ENCODE measurements at regions not wholly inside any gene's neighbourhood (a gene's known extent, or its start where the extent isn't known, plus 50 kb on each side); places are given as distances from the start of the nearest gene placed in this dataset.

DNA sequence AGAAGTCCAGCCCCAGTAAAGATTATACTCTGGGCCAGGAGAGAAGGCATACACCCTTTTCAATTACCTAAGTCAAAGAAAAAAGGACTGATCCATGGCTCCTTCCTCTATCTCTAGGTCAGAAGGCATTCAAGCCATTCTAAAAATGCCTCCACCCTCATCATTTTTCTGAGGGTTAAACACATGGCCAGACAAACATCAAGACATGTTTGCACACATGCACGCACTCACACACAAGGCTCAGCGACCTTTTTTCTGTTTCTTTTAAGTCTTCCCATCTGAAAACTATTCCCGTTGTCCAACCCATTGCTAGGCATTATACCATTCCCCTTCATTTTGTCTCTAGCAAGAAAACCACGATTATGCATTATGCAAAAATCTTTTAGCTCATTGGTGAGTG is 126.6 kb downstream of the EN1 start:
- Histone ChIP-seq H3K4me3 (ENCODE audit: low read depth in 1 of 3, low read length in 3 of 3) (no peak overlapping the region), H3K9me3 (ENCODE audit: control insufficient read depth in 4 of 4, low read length in 3 of 4) (no peaks in the 10 kb centered on the region), H3K27me3 (ENCODE audit: control insufficient read depth in 4 of 4, insufficient read depth in 4 of 4, low read length in 3 of 4) (peaks cover 0 to 6% (median 0%) of the 10 kb centered on the region in 4 donors), H3K27ac (ENCODE audit: low read depth in 1 of 2, low read length in 2 of 2) (no peak overlapping the region), H3K4me1 (ENCODE audit: control insufficient read depth in 4 of 4, insufficient read depth in 4 of 4, low read length in 3 of 4) (no peaks in the 10 kb centered on the region), H3K9ac (ENCODE audit: low read depth in 1 of 2, low read length in 2 of 2) (no peak overlapping the region), H3K36me3 (ENCODE audit: control insufficient read depth in 4 of 4, insufficient read depth in 3 of 4, low read depth in 1 of 4, low read length in 3 of 4) (no peaks in the 10 kb centered on the region)
- TF ChIP-seq FOXA2 (IDR thresholded peaks at IDR 0.05) (no peak), YY1 (IDR thresholded peaks at IDR 0.05) (no peak), EGR1 (IDR thresholded peaks at IDR 0.05; ENCODE audit: low read depth in 2 of 2) (no peak), SP1 (IDR thresholded peaks at IDR 0.05) (no peak), TAF1 (conservative IDR thresholded peaks at IDR 0.05) (no peak), JUND (IDR thresholded peaks at IDR 0.05) (no peak), HNF4G (IDR thresholded peaks at IDR 0.05) (no peak), HNF4A (conservative IDR thresholded peaks at IDR 0.05) (no peak), NR2F2 (IDR thresholded peaks at IDR 0.05) (no peak), RAD21 (IDR thresholded peaks at IDR 0.05) (no peak), GABPA (IDR thresholded peaks at IDR 0.05 in 1 of 2, conservative IDR thresholded peaks at IDR 0.05 in 1 of 2) (no peak), FOXA1 (IDR thresholded peaks at IDR 0.05) (no peak)
- TF ChIP-seq, protein P1, sequence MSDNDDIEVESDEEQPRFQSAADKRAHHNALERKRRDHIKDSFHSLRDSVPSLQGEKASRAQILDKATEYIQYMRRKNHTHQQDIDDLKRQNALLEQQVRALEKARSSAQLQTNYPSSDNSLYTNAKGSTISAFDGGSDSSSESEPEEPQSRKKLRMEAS (IDR thresholded peaks at IDR 0.05) = no peak
- TF ChIP-seq, protein P2, sequence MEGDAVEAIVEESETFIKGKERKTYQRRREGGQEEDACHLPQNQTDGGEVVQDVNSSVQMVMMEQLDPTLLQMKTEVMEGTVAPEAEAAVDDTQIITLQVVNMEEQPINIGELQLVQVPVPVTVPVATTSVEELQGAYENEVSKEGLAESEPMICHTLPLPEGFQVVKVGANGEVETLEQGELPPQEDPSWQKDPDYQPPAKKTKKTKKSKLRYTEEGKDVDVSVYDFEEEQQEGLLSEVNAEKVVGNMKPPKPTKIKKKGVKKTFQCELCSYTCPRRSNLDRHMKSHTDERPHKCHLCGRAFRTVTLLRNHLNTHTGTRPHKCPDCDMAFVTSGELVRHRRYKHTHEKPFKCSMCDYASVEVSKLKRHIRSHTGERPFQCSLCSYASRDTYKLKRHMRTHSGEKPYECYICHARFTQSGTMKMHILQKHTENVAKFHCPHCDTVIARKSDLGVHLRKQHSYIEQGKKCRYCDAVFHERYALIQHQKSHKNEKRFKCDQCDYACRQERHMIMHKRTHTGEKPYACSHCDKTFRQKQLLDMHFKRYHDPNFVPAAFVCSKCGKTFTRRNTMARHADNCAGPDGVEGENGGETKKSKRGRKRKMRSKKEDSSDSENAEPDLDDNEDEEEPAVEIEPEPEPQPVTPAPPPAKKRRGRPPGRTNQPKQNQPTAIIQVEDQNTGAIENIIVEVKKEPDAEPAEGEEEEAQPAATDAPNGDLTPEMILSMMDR (IDR thresholded peaks at IDR 0.05; ENCODE audit: low read depth, low read length, missing input control) = no peak
- TF ChIP-seq, protein P3, sequence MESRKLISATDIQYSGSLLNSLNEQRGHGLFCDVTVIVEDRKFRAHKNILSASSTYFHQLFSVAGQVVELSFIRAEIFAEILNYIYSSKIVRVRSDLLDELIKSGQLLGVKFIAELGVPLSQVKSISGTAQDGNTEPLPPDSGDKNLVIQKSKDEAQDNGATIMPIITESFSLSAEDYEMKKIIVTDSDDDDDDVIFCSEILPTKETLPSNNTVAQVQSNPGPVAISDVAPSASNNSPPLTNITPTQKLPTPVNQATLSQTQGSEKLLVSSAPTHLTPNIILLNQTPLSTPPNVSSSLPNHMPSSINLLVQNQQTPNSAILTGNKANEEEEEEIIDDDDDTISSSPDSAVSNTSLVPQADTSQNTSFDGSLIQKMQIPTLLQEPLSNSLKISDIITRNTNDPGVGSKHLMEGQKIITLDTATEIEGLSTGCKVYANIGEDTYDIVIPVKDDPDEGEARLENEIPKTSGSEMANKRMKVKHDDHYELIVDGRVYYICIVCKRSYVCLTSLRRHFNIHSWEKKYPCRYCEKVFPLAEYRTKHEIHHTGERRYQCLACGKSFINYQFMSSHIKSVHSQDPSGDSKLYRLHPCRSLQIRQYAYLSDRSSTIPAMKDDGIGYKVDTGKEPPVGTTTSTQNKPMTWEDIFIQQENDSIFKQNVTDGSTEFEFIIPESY (IDR thresholded peaks at IDR 0.05) = no peak
- TF ChIP-seq, protein P4, sequence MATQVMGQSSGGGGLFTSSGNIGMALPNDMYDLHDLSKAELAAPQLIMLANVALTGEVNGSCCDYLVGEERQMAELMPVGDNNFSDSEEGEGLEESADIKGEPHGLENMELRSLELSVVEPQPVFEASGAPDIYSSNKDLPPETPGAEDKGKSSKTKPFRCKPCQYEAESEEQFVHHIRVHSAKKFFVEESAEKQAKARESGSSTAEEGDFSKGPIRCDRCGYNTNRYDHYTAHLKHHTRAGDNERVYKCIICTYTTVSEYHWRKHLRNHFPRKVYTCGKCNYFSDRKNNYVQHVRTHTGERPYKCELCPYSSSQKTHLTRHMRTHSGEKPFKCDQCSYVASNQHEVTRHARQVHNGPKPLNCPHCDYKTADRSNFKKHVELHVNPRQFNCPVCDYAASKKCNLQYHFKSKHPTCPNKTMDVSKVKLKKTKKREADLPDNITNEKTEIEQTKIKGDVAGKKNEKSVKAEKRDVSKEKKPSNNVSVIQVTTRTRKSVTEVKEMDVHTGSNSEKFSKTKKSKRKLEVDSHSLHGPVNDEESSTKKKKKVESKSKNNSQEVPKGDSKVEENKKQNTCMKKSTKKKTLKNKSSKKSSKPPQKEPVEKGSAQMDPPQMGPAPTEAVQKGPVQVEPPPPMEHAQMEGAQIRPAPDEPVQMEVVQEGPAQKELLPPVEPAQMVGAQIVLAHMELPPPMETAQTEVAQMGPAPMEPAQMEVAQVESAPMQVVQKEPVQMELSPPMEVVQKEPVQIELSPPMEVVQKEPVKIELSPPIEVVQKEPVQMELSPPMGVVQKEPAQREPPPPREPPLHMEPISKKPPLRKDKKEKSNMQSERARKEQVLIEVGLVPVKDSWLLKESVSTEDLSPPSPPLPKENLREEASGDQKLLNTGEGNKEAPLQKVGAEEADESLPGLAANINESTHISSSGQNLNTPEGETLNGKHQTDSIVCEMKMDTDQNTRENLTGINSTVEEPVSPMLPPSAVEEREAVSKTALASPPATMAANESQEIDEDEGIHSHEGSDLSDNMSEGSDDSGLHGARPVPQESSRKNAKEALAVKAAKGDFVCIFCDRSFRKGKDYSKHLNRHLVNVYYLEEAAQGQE (IDR thresholded peaks at IDR 0.05) = no peak
- 78% methylated on average over 4 of the region's 4 CpGs for WGBS
- DNase-seq (ENCODE audit: low spot score) = no peak

DNA sequence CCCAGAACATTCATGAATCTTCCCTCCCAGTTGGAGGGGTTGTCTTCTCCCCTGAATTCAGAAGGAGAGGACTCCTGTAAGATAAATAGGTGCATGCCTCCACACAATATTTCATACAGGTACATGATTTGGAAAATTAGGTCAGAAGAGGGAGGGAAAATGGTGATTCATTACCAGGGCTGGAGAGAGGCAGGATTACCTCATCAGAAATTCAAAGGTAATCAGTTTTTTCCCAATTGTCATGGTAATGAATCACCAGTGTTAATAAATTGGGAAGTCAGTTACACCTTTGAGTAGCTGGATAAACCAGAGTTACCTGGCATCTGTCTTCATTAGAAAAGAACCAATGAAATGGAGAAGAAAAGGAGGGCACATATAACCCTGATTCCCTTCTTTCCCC is 128.5 kb downstream of the EN1 start:
- Histone ChIP-seq H3K9ac (ENCODE audit: low read depth in 1 of 2, low read length in 2 of 2) (no peak overlapping the region), H3K9me3 (ENCODE audit: control insufficient read depth in 4 of 4, low read length in 3 of 4) (no peaks in the 10 kb centered on the region), H3K4me3 (ENCODE audit: low read depth in 1 of 3, low read length in 3 of 3) (no peak overlapping the region), H3K36me3 (ENCODE audit: control insufficient read depth in 4 of 4, insufficient read depth in 3 of 4, low read depth in 1 of 4, low read length in 3 of 4) (no peaks in the 10 kb centered on the region), H3K27ac (ENCODE audit: low read depth in 1 of 2, low read length in 2 of 2) (no peak overlapping the region), H3K27me3 (ENCODE audit: control insufficient read depth in 4 of 4, insufficient read depth in 4 of 4, low read length in 3 of 4) (peaks cover 0 to 6% (median 0%) of the 10 kb centered on the region in 4 donors), H3K4me1 (ENCODE audit: control insufficient read depth in 4 of 4, insufficient read depth in 4 of 4, low read length in 3 of 4) (no peaks in the 10 kb centered on the region)
- no peak for DNase-seq (ENCODE audit: low spot score)
- no peak for TF ChIP-seq RXRA (IDR thresholded peaks at IDR 0.05)
- no peak for TF ChIP-seq EGR1 (IDR thresholded peaks at IDR 0.05; ENCODE audit: low read depth in 2 of 2)
- no peak for TF ChIP-seq NR2F2 (IDR thresholded peaks at IDR 0.05)
- no peak for TF ChIP-seq TAF1 (conservative IDR thresholded peaks at IDR 0.05)
- TF ChIP-seq SP1 (IDR thresholded peaks at IDR 0.05) = no peak
- TF ChIP-seq, protein P4 (IDR thresholded peaks at IDR 0.05) = no peak
- TF ChIP-seq FOXA1 (IDR thresholded peaks at IDR 0.05) = no peak
- no peak for TF ChIP-seq YY1 (IDR thresholded peaks at IDR 0.05)
- TF ChIP-seq HNF4A (conservative IDR thresholded peaks at IDR 0.05) = no peak
- no peak for TF ChIP-seq FOXA2 (IDR thresholded peaks at IDR 0.05)
- TF ChIP-seq, protein P5, sequence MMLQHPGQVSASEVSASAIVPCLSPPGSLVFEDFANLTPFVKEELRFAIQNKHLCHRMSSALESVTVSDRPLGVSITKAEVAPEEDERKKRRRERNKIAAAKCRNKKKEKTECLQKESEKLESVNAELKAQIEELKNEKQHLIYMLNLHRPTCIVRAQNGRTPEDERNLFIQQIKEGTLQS (IDR thresholded peaks at IDR 0.05) = no peak
- no peak for TF ChIP-seq GABPA (IDR thresholded peaks at IDR 0.05 in 1 of 2, conservative IDR thresholded peaks at IDR 0.05 in 1 of 2)
- TF ChIP-seq, protein P1 (IDR thresholded peaks at IDR 0.05) = no peak
- TF ChIP-seq, protein P3 (IDR thresholded peaks at IDR 0.05) = no peak
- no peak for TF ChIP-seq HNF4G (IDR thresholded peaks at IDR 0.05)

All from liver (tissue), 8 donors.